H9 (cell line): ENCODE measurements at regions not wholly inside any gene's neighbourhood (a gene's known extent, or its start where the extent isn't known, plus 50 kb on each side); places are given as distances from the start of the nearest gene placed in this dataset.

Experiments used
- DNase-seq: peaks from one replicate; pipeline ENCODE4 v3.0.0-alpha.2; 2017
- H2AFZ ChIP-seq: one replicate; pipeline ENCODE4 v1.6.1; 2013; ENCODE audit warnings: mild to moderate bottlenecking, low read length, control low read depth, moderate library complexity
- H2AK5ac ChIP-seq: 2 replicates; pipeline ENCODE4 v1.6.1; 2013; ENCODE audit warnings: low read length, control low read depth, mixed read lengths; ENCODE audit not compliant: insufficient read length
- H2BK120ac ChIP-seq: one replicate; pipeline ENCODE4 v1.6.1; 2013; ENCODE audit warnings: low read depth, mild to moderate bottlenecking, low read length, control low read depth, inconsistent platforms; ENCODE audit not compliant: poor library complexity, severe bottlenecking
- H2BK12ac ChIP-seq: 2 replicates; pipeline ENCODE4 v1.6.1; 2013; ENCODE audit warnings: low read length, control low read depth, mixed read lengths, low read depth; ENCODE audit not compliant: insufficient read length
- H2BK15ac ChIP-seq: 2 replicates; pipeline ENCODE4 v1.6.1; 2013; ENCODE audit warnings: low read depth, low read length, control low read depth
- H2BK20ac ChIP-seq: one replicate; pipeline ENCODE4 v1.6.1; 2013; ENCODE audit warnings: low read depth, mild to moderate bottlenecking, low read length, control low read depth, inconsistent platforms; ENCODE audit not compliant: poor library complexity, severe bottlenecking
- H2BK5ac ChIP-seq: 2 replicates; pipeline ENCODE4 v1.6.1; 2013; ENCODE audit warnings: low read length, control low read depth, mixed read lengths; ENCODE audit not compliant: insufficient read length
- H3K14ac ChIP-seq: 2 replicates; pipeline ENCODE4 v1.6.1; 2013; ENCODE audit warnings: low read length, control low read depth; ENCODE audit not compliant: insufficient read depth
- H3K18ac ChIP-seq: 2 replicates; pipeline ENCODE4 v1.6.1; 2013; ENCODE audit warnings: low read depth, mild to moderate bottlenecking, mixed read lengths, low read length, control low read depth; ENCODE audit not compliant: insufficient read length
- H3K23ac ChIP-seq: 2 replicates; pipeline ENCODE4 v1.6.1; 2013; ENCODE audit warnings: low read length, control low read depth, mixed read lengths, low read depth; ENCODE audit not compliant: insufficient read length
- H3K23me2 ChIP-seq: 2 replicates; pipeline ENCODE4 v1.6.1; 2013; ENCODE audit warnings: low read depth, mild to moderate bottlenecking, mixed read lengths, low read length, control low read depth; ENCODE audit not compliant: insufficient read length, poor library complexity, severe bottlenecking
- H3K27ac ChIP-seq: 2 replicates; pipeline ENCODE4 v1.5.1; 2013; ENCODE audit warnings: low read length, control low read depth, mixed read lengths, low read depth; ENCODE audit not compliant: insufficient read length
- H3K27me3 ChIP-seq: 2 replicates; pipeline ENCODE4 v1.6.1; 2013; ENCODE audit warnings: low read length, control low read depth, inconsistent platforms; ENCODE audit not compliant: insufficient read depth
- H3K4ac ChIP-seq: 2 replicates; pipeline ENCODE4 v1.6.1; 2013; ENCODE audit warnings: low read depth, mild to moderate bottlenecking, control low read depth, inconsistent platforms, low read length, moderate library complexity
- H3K4me1 ChIP-seq: 2 replicates; pipeline ENCODE4 v1.6.1; 2013; ENCODE audit warnings: low read length, control low read depth, inconsistent platforms; ENCODE audit not compliant: insufficient read depth
- H3K4me2 ChIP-seq: 2 replicates; pipeline ENCODE4 v1.6.1; 2013; ENCODE audit warnings: low read length, control low read depth, mixed read lengths; ENCODE audit not compliant: insufficient read length, insufficient read depth
- H3K56ac ChIP-seq: 2 replicates; pipeline ENCODE4 v1.6.1; 2013; ENCODE audit warnings: low read depth, mild to moderate bottlenecking, mixed read lengths, low read length, control low read depth; ENCODE audit not compliant: insufficient read length
- H3K79me1 ChIP-seq: 2 replicates; pipeline ENCODE4 v1.6.1; 2013; ENCODE audit warnings: low read depth, mild to moderate bottlenecking, moderate library complexity, low read length, control low read depth, inconsistent platforms; ENCODE audit not compliant: insufficient read depth, poor library complexity, severe bottlenecking
- H3K79me2 ChIP-seq: 2 replicates; pipeline ENCODE4 v1.6.1; 2013; ENCODE audit warnings: low read length, control low read depth, inconsistent platforms; ENCODE audit not compliant: insufficient read depth
- H3K9ac ChIP-seq: 2 replicates; pipeline ENCODE4 v1.6.1; 2013; ENCODE audit warnings: low read length, control low read depth, mixed read lengths; ENCODE audit not compliant: insufficient read length; ENCODE audit errors: extremely low read depth
- H3K9me3 ChIP-seq: one replicate; pipeline ENCODE4 v1.6.1; 2013; ENCODE audit warnings: low read depth, low read length, inconsistent platforms; ENCODE audit not compliant: control insufficient read depth
- H3T11ph ChIP-seq: one replicate; pipeline ENCODE4 v1.6.1; 2013; ENCODE audit warnings: mild to moderate bottlenecking, low read length, control low read depth, inconsistent platforms
- H4K20me1 ChIP-seq: one replicate; pipeline ENCODE4 v1.6.1; 2013; ENCODE audit not compliant: control insufficient read depth, insufficient read length, insufficient read depth
- H4K5ac ChIP-seq: 2 replicates; pipeline ENCODE4 v1.6.1; 2013; ENCODE audit warnings: low read depth, mild to moderate bottlenecking, mixed read lengths, low read length, control low read depth; ENCODE audit not compliant: insufficient read length
- H4K8ac ChIP-seq: replicated peaks from 2 replicates; pipeline ENCODE4 v1.6.1; 2013; ENCODE audit warnings: low read length, control low read depth, mixed read lengths, low read depth; ENCODE audit not compliant: insufficient read length
- H4K91ac ChIP-seq: 2 replicates; pipeline ENCODE4 v1.6.1; 2013; ENCODE audit warnings: low read depth, mild to moderate bottlenecking, moderate library complexity, mixed read lengths, low read length, control low read depth; ENCODE audit not compliant: insufficient read length
- H3K27ac Mint-ChIP-seq, 3 experiments: 2 replicates in 2 of 3; 3 replicates in 1 of 3; pipeline ENCODE4 v1.8.0; 2020 to 2021; ENCODE audit warnings: mixed read lengths in 3 of 3, mild to moderate bottlenecking in 1 of 3, moderate library complexity in 1 of 3
- H3K27me3 Mint-ChIP-seq: 2 replicates; pipeline ENCODE4 v1.8.0; 2021; ENCODE audit warnings: low read depth, mild to moderate bottlenecking, moderate library complexity, mixed read lengths
- H3K36me3 Mint-ChIP-seq, 3 experiments: 2 replicates in 2 of 3; 3 replicates in 1 of 3; pipeline ENCODE4 v1.8.0; 2020 to 2021; ENCODE audit warnings: low read depth in 3 of 3, mixed read lengths in 3 of 3; ENCODE audit not compliant: insufficient read depth in 1 of 3
- H3K4me1 Mint-ChIP-seq, 2 experiments: 2 replicates each; pipeline ENCODE4 v1.8.0; 2020; ENCODE audit warnings: mixed read lengths in 2 of 2
- H3K4me3 Mint-ChIP-seq, 2 experiments: 2 replicates in 1 of 2; 3 replicates in 1 of 2; pipeline ENCODE4 v1.8.0; 2020 to 2021; ENCODE audit warnings: mild to moderate bottlenecking in 2 of 2, mixed read lengths in 2 of 2, moderate library complexity in 1 of 2
- H3K9me3 Mint-ChIP-seq, 2 experiments: 2 replicates in 1 of 2; 3 replicates in 1 of 2; pipeline ENCODE4 v1.8.0; 2020; ENCODE audit warnings: mild to moderate bottlenecking in 2 of 2, mixed read lengths in 2 of 2, moderate library complexity in 1 of 2
- WGBS: extraction: QIAGEN DNeasy Blood & Tissue Kit; methylation state at CpG from one replicate; pipeline ENCODE4 v1.1.7; 2013; ENCODE audit warnings: missing lambda C conversion rate, low lambda C conversion rate, mixed read lengths; ENCODE audit not compliant: insufficient read length; ENCODE audit errors: extremely low coverage; 5-methylcytosine and 5-hydroxymethylcytosine counted together
- TF ChIP-seq, protein P1 (sequence below): fragments of 200-600 bp; sonication (generic); conservative IDR thresholded peaks from 3 replicates; pipeline ENCODE4 v1.8.0; 2021; ENCODE audit warnings: antibody characterized with exemption, mild to moderate bottlenecking

- no peaks in the 10 kb centered on the region for H4K20me1 ChIP-seq
- H3K9me3 ChIP-seq = no peaks in the 10 kb centered on the region
- TF ChIP-seq, protein P1, sequence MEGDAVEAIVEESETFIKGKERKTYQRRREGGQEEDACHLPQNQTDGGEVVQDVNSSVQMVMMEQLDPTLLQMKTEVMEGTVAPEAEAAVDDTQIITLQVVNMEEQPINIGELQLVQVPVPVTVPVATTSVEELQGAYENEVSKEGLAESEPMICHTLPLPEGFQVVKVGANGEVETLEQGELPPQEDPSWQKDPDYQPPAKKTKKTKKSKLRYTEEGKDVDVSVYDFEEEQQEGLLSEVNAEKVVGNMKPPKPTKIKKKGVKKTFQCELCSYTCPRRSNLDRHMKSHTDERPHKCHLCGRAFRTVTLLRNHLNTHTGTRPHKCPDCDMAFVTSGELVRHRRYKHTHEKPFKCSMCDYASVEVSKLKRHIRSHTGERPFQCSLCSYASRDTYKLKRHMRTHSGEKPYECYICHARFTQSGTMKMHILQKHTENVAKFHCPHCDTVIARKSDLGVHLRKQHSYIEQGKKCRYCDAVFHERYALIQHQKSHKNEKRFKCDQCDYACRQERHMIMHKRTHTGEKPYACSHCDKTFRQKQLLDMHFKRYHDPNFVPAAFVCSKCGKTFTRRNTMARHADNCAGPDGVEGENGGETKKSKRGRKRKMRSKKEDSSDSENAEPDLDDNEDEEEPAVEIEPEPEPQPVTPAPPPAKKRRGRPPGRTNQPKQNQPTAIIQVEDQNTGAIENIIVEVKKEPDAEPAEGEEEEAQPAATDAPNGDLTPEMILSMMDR = no peak
- no peak overlapping the region for H2BK5ac ChIP-seq
- H3K79me2 ChIP-seq = no peaks in the 10 kb centered on the region
- no peak overlapping the region for H2AK5ac ChIP-seq
- H2BK120ac ChIP-seq = no peak overlapping the region
- Mint-ChIP-seq H3K9me3 (peaks cover 73 to 75% of the 10 kb centered on the region in 2 experiments), H3K4me1 (peaks cover 17 to 24% of the 10 kb centered on the region in 2 experiments), H3K27ac (no peak overlapping the region), H3K36me3 (peaks cover 0 to 6% (median 2%) of the 10 kb centered on the region in 3 experiments; a peak in 5 of 7 replicates), H3K4me3 (no peak overlapping the region), H3K27me3 (peaks cover 4% of the 10 kb centered on the region)
- no peak overlapping the region for H3K4me2 ChIP-seq
- no peak overlapping the region for H3K14ac ChIP-seq
- H3K4ac ChIP-seq = no peak overlapping the region
- no peak overlapping the region for H4K91ac ChIP-seq
- H3K4me1 ChIP-seq = peaks cover 10% of the 10 kb centered on the region; the same call in 1 of the 2 replicates
- WGBS = no CpG with 5 or more reads among the region's 4 CpGs
- H4K5ac ChIP-seq = no peak overlapping the region
- no peak overlapping the region for H3K23ac ChIP-seq
- no peak overlapping the region for H2BK12ac ChIP-seq
- H3K27ac ChIP-seq = no peak overlapping the region
- H2AFZ ChIP-seq = no peak overlapping the region
- H3K9ac ChIP-seq = no peak overlapping the region
- H3K56ac ChIP-seq = no peak overlapping the region
- DNase-seq = no peak
- H3K79me1 ChIP-seq = no peaks in the 10 kb centered on the region
- no peak overlapping the region for H3K18ac ChIP-seq
- no peak overlapping the region for H2BK15ac ChIP-seq
- no peak overlapping the region for H4K8ac ChIP-seq
- H2BK20ac ChIP-seq = no peak overlapping the region
- no peak overlapping the region for H3T11ph ChIP-seq
- H3K27me3 ChIP-seq = no peaks in the 10 kb centered on the region
- H3K23me2 ChIP-seq = no peaks in the 10 kb centered on the region
These were observed 92.5 kb upstream of the ATP6AP2 start for GRCh38 chrX:40488296-40488695.
